ENCODE measurements at regions not wholly inside any gene's neighbourhood (a gene's known extent, or its start where the extent isn't known, plus 50 kb on each side); places are given as distances from the start of the nearest gene placed in this dataset.
"Not testable (repeated sequence)": the region's sequence is repeated elsewhere in the genome, so short reads cannot be mapped to it uniquely, and the experiment has no call there.

GRCh38 chr6:144675231-144675861 lies 390.2 kb downstream of the UTRN start:
- Histone ChIP-seq H3K4me1 (ENCODE audit: control insufficient read depth in 2 of 2, insufficient read depth in 2 of 2, low read length in 2 of 2) (peaks cover 0 to 4% of the 10 kb centered on the region in 2 donors), H3K27ac (ENCODE audit: low read length in 2 of 2) (no peak overlapping the region), H3K9me3 (ENCODE audit: control extremely low read depth in 1 of 3, control insufficient read depth in 2 of 3, insufficient read depth in 1 of 3, low read length in 2 of 3) (peaks cover 4 to 35% (median 12%) of the 10 kb centered on the region in 3 donors), H3K36me3 (replicated peaks in 1 of 2; ENCODE audit: control extremely low read depth in 1 of 2, control insufficient read depth in 1 of 2, extremely low read depth in 1 of 2, insufficient read depth in 2 of 2, low read length in 1 of 2) (peaks cover 8% of the 10 kb centered on the region in 2 experiments), H3K79me2 (ENCODE audit: control insufficient read depth, insufficient read depth, low read length) (peaks cover 50% of the 10 kb centered on the region), H3K27me3 (replicated peaks in 1 of 4; ENCODE audit: control extremely low read depth in 1 of 4, control insufficient read depth in 3 of 4, insufficient read depth in 4 of 4, low read length in 3 of 4) (no peaks in the 10 kb centered on the region), H3K4me2 (replicated peaks; ENCODE audit: low read depth, low read length, poor library complexity, severe bottlenecking) (no peak overlapping the region), H3K9ac (ENCODE audit: low read length) (no peak overlapping the region), H4K20me1 (ENCODE audit: control insufficient read depth, insufficient read depth, low read length, poor library complexity, severe bottlenecking) (peaks cover 24% of the 10 kb centered on the region), H3K4me3 (ENCODE audit: control extremely low read depth in 1 of 5, extremely low read depth in 1 of 5, insufficient read depth in 1 of 5, low read depth in 2 of 5, low read length in 4 of 5) (no peak overlapping the region), H2AFZ (ENCODE audit: insufficient read depth, low read depth, low read length, poor library complexity, severe bottlenecking) (no peak overlapping the region)
- intact Hi-C loops (cut with micrococcal nuclease) = no loop called here
- ChIA-PET CTCF (no interaction called here), POLR2A (no interaction called here)
- H3K4me3 Mint-ChIP-seq = no peak overlapping the region
- TF ChIP-seq EZH2 (IDR thresholded peaks at IDR 0.05; ENCODE audit: borderline replicate concordance, insufficient read depth, low read depth, low read length, poor library complexity, severe bottlenecking) (no peak), CTCF (IDR thresholded peaks at IDR 0.05) (no peak)
- peaks cover 26% of the 10 kb centered on the region for H3K4me1 Mint-ChIP-seq
- peaks cover 20% of the 10 kb centered on the region for H3K9me3 Mint-ChIP-seq (ENCODE audit: insufficient read depth)
- DNase-seq (no peak), ATAC-seq (ENCODE audit: low read depth) (no peak)
- WGBS (ENCODE audit: insufficient coverage) = 64% methylated on average over 3 of the region's 6 CpGs
- H3K27ac Mint-ChIP-seq = no peak overlapping the region
- H3K27me3 Mint-ChIP-seq = no peaks in the 10 kb centered on the region

GRCh38 chr6:144676310-144676709 lies 391.2 kb downstream of the UTRN start:
- POLR2A ChIA-PET; H3K4me3 ChIP-seq (ENCODE audit: control extremely low read depth in 1 of 5, extremely low read depth in 1 of 5, insufficient read depth in 1 of 5, low read depth in 2 of 5, low read length in 4 of 5); H3K27me3 Mint-ChIP-seq; DNase-seq; H3K9ac ChIP-seq (ENCODE audit: low read length); H3K27ac Mint-ChIP-seq; CTCF ChIA-PET; H2AFZ ChIP-seq (ENCODE audit: insufficient read depth, low read depth, low read length, poor library complexity, severe bottlenecking); H3K27me3 ChIP-seq (replicated peaks in 1 of 4; ENCODE audit: control extremely low read depth in 1 of 4, control insufficient read depth in 3 of 4, insufficient read depth in 4 of 4, low read length in 3 of 4); H3K4me3 Mint-ChIP-seq; H3K4me2 ChIP-seq (replicated peaks; ENCODE audit: low read depth, low read length, poor library complexity, severe bottlenecking); H3K27ac ChIP-seq (ENCODE audit: low read length in 2 of 2); H3K4me1 ChIP-seq (ENCODE audit: control insufficient read depth in 2 of 2, insufficient read depth in 2 of 2, low read length in 2 of 2); ATAC-seq (ENCODE audit: low read depth); intact Hi-C loops (cut with micrococcal nuclease): not testable (repeated sequence)
- Histone ChIP-seq H3K36me3 (replicated peaks in 1 of 2; ENCODE audit: control extremely low read depth in 1 of 2, control insufficient read depth in 1 of 2, extremely low read depth in 1 of 2, insufficient read depth in 2 of 2, low read length in 1 of 2) (peaks cover 11 to 17% of the 10 kb centered on the region in 2 experiments), H4K20me1 (ENCODE audit: control insufficient read depth, insufficient read depth, low read length, poor library complexity, severe bottlenecking) (peaks cover 24% of the 10 kb centered on the region), H3K9me3 (ENCODE audit: control extremely low read depth in 1 of 3, control insufficient read depth in 2 of 3, insufficient read depth in 1 of 3, low read length in 2 of 3) (peaks cover 4 to 28% (median 12%) of the 10 kb centered on the region in 3 donors), H3K79me2 (ENCODE audit: control insufficient read depth, insufficient read depth, low read length) (peaks cover 51% of the 10 kb centered on the region)
- WGBS (ENCODE audit: insufficient coverage) = no CpG with 5 or more reads among the region's 3 CpGs
- Mint-ChIP-seq H3K4me1 (peaks cover 23% of the 10 kb centered on the region), H3K9me3 (ENCODE audit: insufficient read depth) (peaks cover 14% of the 10 kb centered on the region)

GRCh38 chr6:144677263-144677662 lies 392.1 kb downstream of the UTRN start:
- POLR2A ChIA-PET; H3K4me1 ChIP-seq (ENCODE audit: control insufficient read depth in 2 of 2, insufficient read depth in 2 of 2, low read length in 2 of 2); H3K27ac ChIP-seq (ENCODE audit: low read length in 2 of 2); intact Hi-C loops (cut with micrococcal nuclease); H3K27ac Mint-ChIP-seq; H3K27me3 Mint-ChIP-seq; CTCF ChIA-PET; H3K4me3 Mint-ChIP-seq; H2AFZ ChIP-seq (ENCODE audit: insufficient read depth, low read depth, low read length, poor library complexity, severe bottlenecking); H3K27me3 ChIP-seq (replicated peaks in 1 of 4; ENCODE audit: control extremely low read depth in 1 of 4, control insufficient read depth in 3 of 4, insufficient read depth in 4 of 4, low read length in 3 of 4); H3K9ac ChIP-seq (ENCODE audit: low read length); ATAC-seq (ENCODE audit: low read depth); H3K4me3 ChIP-seq (ENCODE audit: control extremely low read depth in 1 of 5, extremely low read depth in 1 of 5, insufficient read depth in 1 of 5, low read depth in 2 of 5, low read length in 4 of 5); H3K4me2 ChIP-seq (replicated peaks; ENCODE audit: low read depth, low read length, poor library complexity, severe bottlenecking); DNase-seq: not testable (repeated sequence)
- peaks cover 17% of the 10 kb centered on the region for H4K20me1 ChIP-seq (ENCODE audit: control insufficient read depth, insufficient read depth, low read length, poor library complexity, severe bottlenecking)
- Mint-ChIP-seq H3K9me3 (ENCODE audit: insufficient read depth) (peaks cover 10% of the 10 kb centered on the region), H3K4me1 (peaks cover 16% of the 10 kb centered on the region)
- H3K36me3 ChIP-seq (replicated peaks in 1 of 2; ENCODE audit: control extremely low read depth in 1 of 2, control insufficient read depth in 1 of 2, extremely low read depth in 1 of 2, insufficient read depth in 2 of 2, low read length in 1 of 2) = peaks cover 11 to 19% of the 10 kb centered on the region in 2 experiments
- no CpG with 5 or more reads among the region's 4 CpGs for WGBS (ENCODE audit: insufficient coverage)
- H3K79me2 ChIP-seq (ENCODE audit: control insufficient read depth, insufficient read depth, low read length) = peaks cover 44% of the 10 kb centered on the region
- H3K9me3 ChIP-seq (ENCODE audit: control extremely low read depth in 1 of 3, control insufficient read depth in 2 of 3, insufficient read depth in 1 of 3, low read length in 2 of 3) = peaks cover 0 to 19% (median 12%) of the 10 kb centered on the region in 3 donors
